Loucy (cell line): ENCODE measurements at regions not wholly inside any gene's neighbourhood (a gene's known extent, or its start where the extent isn't known, plus 50 kb on each side); places are given as distances from the start of the nearest gene placed in this dataset.

ENCODE experiments used
- EZH2phosphoT487 ChIP-seq: fragments of 200-600 bp; IDR thresholded peaks from 2 replicates; pipeline ENCODE4 v1.6.1; 2018; ENCODE audit warnings: antibody characterized with exemption, mild to moderate bottlenecking, moderate library complexity, borderline replicate concordance
- TF ChIP-seq, protein P1 (sequence below): fragments of 200-600 bp; sonication (generic); conservative IDR thresholded peaks from 2 replicates; pipeline ENCODE4 v1.5.1; 2014; ENCODE audit warnings: mild to moderate bottlenecking, antibody characterized with exemption, low read length

DNA sequence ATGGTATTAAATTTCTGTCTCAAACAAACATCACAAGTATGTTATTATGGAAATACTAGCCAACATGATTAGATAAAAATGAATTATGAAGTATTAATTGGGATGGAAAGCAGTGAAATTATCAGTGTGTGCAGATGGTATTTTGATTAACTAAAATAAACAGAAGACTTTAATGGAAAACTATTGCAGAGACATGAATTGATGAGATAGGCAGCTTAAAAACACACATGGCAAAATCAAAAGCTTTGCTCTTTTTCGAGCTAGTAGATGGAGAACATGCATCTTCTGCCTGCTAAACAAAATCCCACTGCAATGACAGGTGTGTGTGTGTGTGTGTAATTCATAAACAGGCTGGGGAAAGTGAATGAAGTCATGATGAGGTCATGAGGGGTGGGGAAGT is 426.2 kb downstream of the MTRR start:
- no peak for TF ChIP-seq EZH2phosphoT487
- TF ChIP-seq, protein P1, sequence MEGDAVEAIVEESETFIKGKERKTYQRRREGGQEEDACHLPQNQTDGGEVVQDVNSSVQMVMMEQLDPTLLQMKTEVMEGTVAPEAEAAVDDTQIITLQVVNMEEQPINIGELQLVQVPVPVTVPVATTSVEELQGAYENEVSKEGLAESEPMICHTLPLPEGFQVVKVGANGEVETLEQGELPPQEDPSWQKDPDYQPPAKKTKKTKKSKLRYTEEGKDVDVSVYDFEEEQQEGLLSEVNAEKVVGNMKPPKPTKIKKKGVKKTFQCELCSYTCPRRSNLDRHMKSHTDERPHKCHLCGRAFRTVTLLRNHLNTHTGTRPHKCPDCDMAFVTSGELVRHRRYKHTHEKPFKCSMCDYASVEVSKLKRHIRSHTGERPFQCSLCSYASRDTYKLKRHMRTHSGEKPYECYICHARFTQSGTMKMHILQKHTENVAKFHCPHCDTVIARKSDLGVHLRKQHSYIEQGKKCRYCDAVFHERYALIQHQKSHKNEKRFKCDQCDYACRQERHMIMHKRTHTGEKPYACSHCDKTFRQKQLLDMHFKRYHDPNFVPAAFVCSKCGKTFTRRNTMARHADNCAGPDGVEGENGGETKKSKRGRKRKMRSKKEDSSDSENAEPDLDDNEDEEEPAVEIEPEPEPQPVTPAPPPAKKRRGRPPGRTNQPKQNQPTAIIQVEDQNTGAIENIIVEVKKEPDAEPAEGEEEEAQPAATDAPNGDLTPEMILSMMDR, result no peak
